B cell (primary cell): ENCODE measurements at regions not wholly inside any gene's neighbourhood (a gene's known extent, or its start where the extent isn't known, plus 50 kb on each side); places are given as distances from the start of the nearest gene placed in this dataset.

Experiments
- ATAC-seq: fragments of 200-7000 bp; cut with Tn5 transposase; one replicate; pipeline ENCODE4 v1.10.0; 2021; ENCODE audit warnings: low read depth, mild to moderate bottlenecking, moderate number of reproducible peaks, moderate library complexity
- CTCF ChIA-PET: fragments of 350-600 bp; sonication (Branson Sonifier 250); formaldehyde crosslinking; loops from one replicate; lab custom pipeline; 2021; ENCODE audit warnings: antibody characterized with exemption, inconsistent platforms; lab: Charles Lee
- POLR2A ChIA-PET: fragments of 350-600 bp; sonication (Branson Sonifier 250); formaldehyde crosslinking; loops from one replicate; lab custom pipeline; 2021; ENCODE audit warnings: antibody characterized with exemption; lab: Charles Lee
- DNase-seq: peaks from one replicate; pipeline ENCODE4 v3.0.0; 2013
- H2AFZ ChIP-seq: 2 replicates; pipeline ENCODE4 v1.6.1; 2012; ENCODE audit warnings: mild to moderate bottlenecking, low read depth, low read length; ENCODE audit not compliant: insufficient read depth, poor library complexity, severe bottlenecking
- H3K27ac ChIP-seq, 2 donors: 1 replicate in 1 of 2; 2 replicates in 1 of 2; pipeline ENCODE4 v1.5.1; 2012 to 2013; ENCODE audit warnings: low read length in 2 of 2, mild to moderate bottlenecking in 2 of 2, moderate library complexity in 1 of 2
- H3K27me3 ChIP-seq, 4 experiments: fragments of 200-600 bp in 1 of 4; sonication (generic) in 1 of 4; replicated peaks in 1 of 4; 1 replicate in 2 of 4; 2 replicates in 2 of 4; pipeline versions ENCODE4 v1.6.1 to v1.7.0; 2013 to 2016; ENCODE audit warnings: low read length in 3 of 4, mild to moderate bottlenecking in 2 of 4, mixed read lengths in 1 of 4, moderate library complexity in 1 of 4; ENCODE audit not compliant: insufficient read depth in 4 of 4, control insufficient read depth in 3 of 4; ENCODE audit errors: control extremely low read depth in 1 of 4
- H3K36me3 ChIP-seq, 2 experiments: replicated peaks in 1 of 2; 1 replicate in 1 of 2; 2 replicates in 1 of 2; pipeline versions ENCODE4 v1.6.1 to v1.7.1; 2013; ENCODE audit warnings: low read length in 1 of 2; ENCODE audit not compliant: insufficient read depth in 2 of 2, control insufficient read depth in 1 of 2; ENCODE audit errors: control extremely low read depth in 1 of 2, extremely low read depth in 1 of 2
- H3K4me1 ChIP-seq, 2 donors: fragments of 200-600 bp in 1 of 2; sonication (generic) in 1 of 2; 1 replicate in 1 of 2; 2 replicates in 1 of 2; pipeline versions ENCODE4 v1.5.1 to v1.6.1; 2013 to 2017; ENCODE audit warnings: low read length in 2 of 2; ENCODE audit not compliant: control insufficient read depth in 2 of 2, insufficient read depth in 2 of 2
- H3K4me2 ChIP-seq: replicated peaks from 2 replicates; pipeline ENCODE3; 2012; ENCODE audit warnings: mild to moderate bottlenecking, low read depth, low read length; ENCODE audit not compliant: poor library complexity, severe bottlenecking
- H3K4me3 ChIP-seq, 5 experiments: fragments of 200-600 bp in 1 of 5; sonication (generic) in 1 of 5; 1 replicate in 3 of 5; 2 replicates in 2 of 5; pipeline versions ENCODE4 v1.5.1 to v1.7.0; 2011 to 2016; ENCODE audit warnings: low read length in 4 of 5, mild to moderate bottlenecking in 4 of 5, low read depth in 2 of 5, control low read depth in 1 of 5, moderate library complexity in 1 of 5; ENCODE audit not compliant: insufficient read depth in 1 of 5; ENCODE audit errors: control extremely low read depth in 1 of 5, extremely low read depth in 1 of 5
- H3K79me2 ChIP-seq: fragments of 200-600 bp; sonication (generic); one replicate; pipeline ENCODE4 v1.6.0; 2016; ENCODE audit warnings: low read length; ENCODE audit not compliant: control insufficient read depth, insufficient read depth
- H3K9ac ChIP-seq: fragments of 200-600 bp; sonication (generic); 2 replicates; pipeline ENCODE4 v1.6.1; 2017; ENCODE audit warnings: mild to moderate bottlenecking, low read length, moderate library complexity
- H3K9me3 ChIP-seq, 3 donors: one replicate each; pipeline versions ENCODE4 v1.6.1 to v1.7.1; 2013; ENCODE audit warnings: low read length in 2 of 3; ENCODE audit not compliant: control insufficient read depth in 2 of 3, insufficient read depth in 1 of 3; ENCODE audit errors: control extremely low read depth in 1 of 3
- H4K20me1 ChIP-seq: 2 replicates; pipeline ENCODE4 v1.6.0; 2012; ENCODE audit warnings: mild to moderate bottlenecking, low read length; ENCODE audit not compliant: insufficient read depth, control insufficient read depth, poor library complexity, severe bottlenecking
- H3K27ac Mint-ChIP-seq: one replicate; pipeline ENCODE4 v1.8.0; 2021; ENCODE audit warnings: mixed read lengths
- H3K27me3 Mint-ChIP-seq: one replicate; pipeline ENCODE4 v1.8.0; 2021; ENCODE audit warnings: mixed read lengths
- H3K4me1 Mint-ChIP-seq: one replicate; pipeline ENCODE4 v1.8.0; 2021; ENCODE audit warnings: mixed read lengths
- H3K4me3 Mint-ChIP-seq: one replicate; pipeline ENCODE4 v1.8.0; 2021; ENCODE audit warnings: mixed read lengths
- H3K9me3 Mint-ChIP-seq: one replicate; pipeline ENCODE4 v1.8.0; 2022; ENCODE audit warnings: mixed read lengths; ENCODE audit not compliant: insufficient read depth
- EZH2 ChIP-seq: IDR thresholded peaks from 2 replicates; pipeline ENCODE4 v1.6.1; 2012; ENCODE audit warnings: borderline replicate concordance, low read depth, mild to moderate bottlenecking, moderate library complexity, low read length; ENCODE audit not compliant: insufficient read depth, poor library complexity, severe bottlenecking
- WGBS: methylation state at CpG from one replicate; pipeline ENCODE4 v1.1.5; 2013; ENCODE audit warnings: missing lambda C conversion rate; ENCODE audit not compliant: insufficient coverage; 5-methylcytosine and 5-hydroxymethylcytosine counted together
- intact Hi-C: fragments of 100-400 bp; cut with micrococcal nuclease; formaldehyde crosslinking; loops from one replicate; pipeline ENCODE4 v1.10.0; 2022
- TF ChIP-seq, protein P1 (sequence below): fragments of 200-600 bp; IDR thresholded peaks from one replicate; pipeline ENCODE4 v1.8.0; 2022; ENCODE audit warnings: antibody characterized with exemption, mild to moderate bottlenecking

DNA sequence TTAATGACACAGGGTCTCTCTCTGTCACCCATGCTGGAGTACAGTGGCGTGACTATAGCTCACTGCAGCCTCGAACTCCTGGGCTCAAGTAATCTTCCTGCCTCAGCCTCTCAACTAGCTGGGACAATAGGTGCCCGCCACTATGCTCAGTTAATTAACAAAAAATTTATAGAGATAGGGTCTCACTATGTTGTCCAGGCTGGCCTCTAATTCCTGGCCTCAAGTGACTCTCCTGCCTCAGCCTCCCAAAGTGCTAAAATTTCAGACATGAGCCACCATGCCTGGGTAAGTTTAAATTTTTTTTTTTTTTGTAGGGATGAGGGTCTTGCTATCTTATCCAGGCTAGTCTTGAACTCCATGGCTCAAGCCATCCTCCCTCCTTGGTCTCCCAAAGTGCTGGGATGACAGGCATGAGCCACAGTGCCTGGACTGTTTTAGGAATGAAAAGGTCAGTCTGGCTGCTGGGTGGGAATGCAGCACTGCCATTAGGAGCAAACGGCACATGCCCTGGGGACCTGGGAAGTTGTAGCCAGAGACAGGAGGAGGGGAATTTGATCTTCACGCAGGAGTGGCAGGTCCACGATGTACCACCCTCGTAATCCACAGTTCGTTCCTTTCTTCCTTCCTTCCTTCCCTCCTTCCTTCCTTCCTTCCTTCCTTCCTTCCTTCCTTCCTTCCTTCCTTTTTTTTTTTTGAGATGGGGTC is 106.7 kb downstream of the HAPSTR1 start:
- Histone ChIP-seq H3K4me1 (no peaks in the 10 kb centered on the region), H3K4me2 (no peak overlapping the region), H3K9ac (no peak overlapping the region), H3K79me2 (no peaks in the 10 kb centered on the region), H2AFZ (no peak overlapping the region), H4K20me1 (no peaks in the 10 kb centered on the region), H3K27ac (no peak overlapping the region), H3K36me3 (no peaks in the 10 kb centered on the region), H3K27me3 (peaks cover 0 to 9% (median 0%) of the 10 kb centered on the region in 4 experiments), H3K4me3 (no peak overlapping the region), H3K9me3 (no peaks in the 10 kb centered on the region)
- no peaks in the 10 kb centered on the region for H3K9me3 Mint-ChIP-seq
- ChIA-PET CTCF (no interaction called here), POLR2A (no interaction called here)
- no CpG with 5 or more reads among the region's 8 CpGs for WGBS
- DNase-seq = no peak
- TF ChIP-seq, protein P1, sequence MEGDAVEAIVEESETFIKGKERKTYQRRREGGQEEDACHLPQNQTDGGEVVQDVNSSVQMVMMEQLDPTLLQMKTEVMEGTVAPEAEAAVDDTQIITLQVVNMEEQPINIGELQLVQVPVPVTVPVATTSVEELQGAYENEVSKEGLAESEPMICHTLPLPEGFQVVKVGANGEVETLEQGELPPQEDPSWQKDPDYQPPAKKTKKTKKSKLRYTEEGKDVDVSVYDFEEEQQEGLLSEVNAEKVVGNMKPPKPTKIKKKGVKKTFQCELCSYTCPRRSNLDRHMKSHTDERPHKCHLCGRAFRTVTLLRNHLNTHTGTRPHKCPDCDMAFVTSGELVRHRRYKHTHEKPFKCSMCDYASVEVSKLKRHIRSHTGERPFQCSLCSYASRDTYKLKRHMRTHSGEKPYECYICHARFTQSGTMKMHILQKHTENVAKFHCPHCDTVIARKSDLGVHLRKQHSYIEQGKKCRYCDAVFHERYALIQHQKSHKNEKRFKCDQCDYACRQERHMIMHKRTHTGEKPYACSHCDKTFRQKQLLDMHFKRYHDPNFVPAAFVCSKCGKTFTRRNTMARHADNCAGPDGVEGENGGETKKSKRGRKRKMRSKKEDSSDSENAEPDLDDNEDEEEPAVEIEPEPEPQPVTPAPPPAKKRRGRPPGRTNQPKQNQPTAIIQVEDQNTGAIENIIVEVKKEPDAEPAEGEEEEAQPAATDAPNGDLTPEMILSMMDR = no peak
- no peak for TF ChIP-seq EZH2
- intact Hi-C loops = no loop called here
- H3K4me3 Mint-ChIP-seq = no peak overlapping the region
- peaks cover 29% of the 10 kb centered on the region for H3K27me3 Mint-ChIP-seq
- no peak overlapping the region for H3K27ac Mint-ChIP-seq
- no peaks in the 10 kb centered on the region for H3K4me1 Mint-ChIP-seq
- no peak for ATAC-seq

DNA sequence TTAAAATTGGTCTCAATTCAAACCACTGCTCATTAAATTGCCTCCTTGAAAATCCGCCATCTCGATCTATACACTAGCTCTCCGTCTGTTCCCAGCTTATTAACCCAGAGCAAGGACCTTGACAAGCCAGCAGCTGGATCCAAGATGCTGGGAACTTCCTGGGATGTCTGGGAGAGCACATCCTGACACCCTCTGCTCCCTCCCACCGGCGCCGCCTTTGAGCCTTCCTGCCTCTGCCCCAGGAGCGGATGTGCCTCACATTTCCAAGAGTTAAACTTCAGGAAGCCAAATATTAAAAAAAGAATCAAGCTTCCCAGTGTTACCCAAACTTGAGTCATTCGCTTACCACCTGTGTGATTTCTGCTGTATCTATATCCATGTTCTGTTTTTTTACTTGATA is 107.9 kb downstream of the HAPSTR1 start:
- H3K27me3 Mint-ChIP-seq = peaks cover 34% of the 10 kb centered on the region
- no peak for DNase-seq

More for the DNA sequence above, 107.9 kb downstream of the HAPSTR1 start:
- ATAC-seq = no peak
- intact Hi-C loops = no loop called here
- TF ChIP-seq, protein P1 = no peak
- no peak for TF ChIP-seq EZH2
- Histone ChIP-seq H3K4me1 (no peaks in the 10 kb centered on the region), H2AFZ (no peak overlapping the region), H3K9ac (no peak overlapping the region), H3K4me3 (no peak overlapping the region), H3K36me3 (no peaks in the 10 kb centered on the region), H3K27me3 (peaks cover 0 to 6% (median 0%) of the 10 kb centered on the region in 4 experiments), H3K9me3 (no peaks in the 10 kb centered on the region), H4K20me1 (no peaks in the 10 kb centered on the region), H3K27ac (no peak overlapping the region), H3K79me2 (no peaks in the 10 kb centered on the region), H3K4me2 (no peak overlapping the region)
- H3K4me1 Mint-ChIP-seq = no peaks in the 10 kb centered on the region
- no peaks in the 10 kb centered on the region for H3K9me3 Mint-ChIP-seq
- WGBS = 71% methylated on average over 3 of the region's 8 CpGs
- POLR2A ChIA-PET = no interaction called here
- no peak overlapping the region for H3K27ac Mint-ChIP-seq
- CTCF ChIA-PET = no interaction called here
- no peak overlapping the region for H3K4me3 Mint-ChIP-seq
